IPS DF 4.7 (cell line): ENCODE measurements at regions not wholly inside any gene's neighbourhood (a gene's known extent, or its start where the extent isn't known, plus 50 kb on each side); places are given as distances from the start of the nearest gene placed in this dataset.

Experiments
- DNase-seq: peaks from one replicate; pipeline ENCODE4 v3.0.0-alpha.2; 2013; ENCODE audit warnings: low spot score; ENCODE audit errors: extremely low read depth

DNA sequence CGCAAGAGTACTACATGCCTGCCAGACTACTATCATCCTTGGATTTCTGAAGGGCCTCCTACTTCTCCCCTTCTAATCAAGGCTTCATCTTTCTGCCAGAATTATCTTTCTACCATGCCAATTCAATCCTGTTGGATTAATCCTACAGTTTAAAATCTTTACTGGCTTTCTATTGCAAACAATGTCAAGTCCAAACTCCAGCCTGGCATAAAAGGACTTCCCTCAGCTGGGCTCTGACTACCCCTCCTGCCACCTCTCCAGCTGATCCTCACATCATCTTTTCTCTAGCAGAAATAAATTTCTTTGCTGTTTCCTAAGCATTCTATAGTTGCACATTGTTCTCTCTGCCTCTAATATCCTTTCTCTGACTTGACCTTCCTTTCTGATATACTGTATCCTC, 119.7 kb upstream of the RAD23B start:
- DNase-seq, result no peak

GRCh38 chr9:107169796-107170195, 113.3 kb upstream of the RAD23B start:
- no peak for DNase-seq

GRCh38 chr9:107170801-107171200, 112.3 kb upstream of the RAD23B start:
- no peak for DNase-seq

GRCh38 chr9:107172160-107172978, 110.7 kb upstream of the RAD23B start:
- DNase-seq, result peak; percentile 72

- no peak for DNase-seq
Observed at GRCh38 chr9:107172979-107173347, 110.1 kb upstream of the RAD23B start.

- DNase-seq, result no peak
Observed at GRCh38 chr9:107173422-107174180, 109.5 kb upstream of the RAD23B start.

DNA sequence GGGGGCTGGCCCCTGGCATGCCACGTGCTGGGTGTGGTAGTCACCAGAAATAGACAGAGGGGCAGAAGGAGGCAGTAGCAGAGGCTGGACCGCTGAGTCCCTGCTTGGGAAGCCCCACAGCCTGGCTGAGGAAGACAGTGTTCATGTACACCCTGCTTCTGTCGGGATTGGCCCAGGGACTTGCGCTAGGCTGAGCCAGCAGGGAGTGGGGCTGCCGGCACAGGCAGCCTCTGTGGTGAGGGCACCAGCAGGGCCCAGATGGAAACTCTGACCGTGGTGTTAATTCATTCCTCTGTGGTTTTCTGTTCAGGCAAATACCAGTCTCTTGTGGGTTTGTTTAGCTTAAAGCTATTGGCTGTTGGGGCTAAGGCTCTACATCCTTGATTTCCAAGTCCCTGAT, 108.6 kb upstream of the RAD23B start:
- no peak for DNase-seq

GRCh38 chr9:107175041-107175440, 108.0 kb upstream of the RAD23B start:
- no peak for DNase-seq

DNA sequence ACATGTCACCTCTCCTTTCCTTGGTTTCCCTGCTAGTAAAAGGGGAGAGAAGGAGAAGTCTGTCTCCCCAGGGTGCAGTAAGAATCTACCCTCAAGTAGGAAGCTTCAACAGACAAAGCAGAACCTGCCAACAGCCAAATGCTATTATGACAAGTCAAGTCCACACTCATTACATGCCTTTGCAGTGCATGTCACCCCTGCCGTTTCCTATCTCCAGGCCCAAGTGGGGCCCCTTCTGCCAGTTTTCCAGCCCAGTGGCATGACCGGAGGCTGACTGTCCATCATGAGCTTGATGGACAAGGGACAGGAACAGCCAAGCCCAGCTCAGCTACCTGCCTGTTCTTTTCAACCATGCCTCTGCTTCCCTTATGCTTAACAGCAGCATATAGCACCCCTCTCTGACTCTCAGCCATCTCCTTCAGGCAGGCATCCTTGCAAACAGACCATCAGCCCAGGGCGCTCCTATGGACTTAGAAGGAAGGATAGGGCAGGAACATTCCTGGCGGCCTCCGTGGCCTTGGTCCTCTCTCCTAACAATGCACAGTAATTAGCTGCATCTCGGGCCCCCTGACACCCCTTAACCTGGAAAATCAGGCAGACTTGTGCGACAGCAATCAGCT, 107.2 kb upstream of the RAD23B start:
- no peak for DNase-seq

DNA sequence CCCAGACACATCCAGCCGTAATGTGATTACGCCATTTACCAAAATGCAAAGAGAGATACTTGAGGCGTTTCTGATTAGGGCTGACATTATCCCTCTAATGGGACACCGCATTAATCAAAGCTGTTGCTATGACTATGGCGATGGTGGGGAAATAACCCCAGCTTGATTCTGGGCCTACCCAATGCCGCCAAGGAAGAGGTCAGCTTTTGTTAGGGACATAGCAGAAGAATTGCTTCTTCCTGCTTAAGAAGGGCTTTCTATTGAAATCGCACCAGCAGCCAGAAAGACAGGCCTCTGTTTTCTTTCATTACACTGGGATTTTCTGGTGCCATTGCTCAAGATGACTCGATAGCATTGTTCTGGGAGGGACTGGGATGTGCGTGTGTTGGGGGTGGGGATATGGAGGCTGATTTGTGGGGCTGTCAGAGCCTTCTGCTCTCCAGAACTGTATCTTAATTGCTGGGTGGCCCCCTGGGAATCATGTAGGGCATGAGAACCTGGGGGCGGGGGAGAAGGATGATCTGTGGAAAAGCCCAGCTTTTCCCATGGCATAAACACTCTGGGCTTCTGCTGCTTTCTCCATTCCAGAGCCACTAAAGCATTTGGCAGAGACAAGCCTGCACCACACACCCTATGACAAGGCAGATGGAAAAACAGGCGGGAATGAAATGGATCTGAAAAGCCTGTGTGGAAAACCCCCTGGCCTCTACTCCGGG, 106.5 kb upstream of the RAD23B start:
- DNase-seq, result no peak

DNA sequence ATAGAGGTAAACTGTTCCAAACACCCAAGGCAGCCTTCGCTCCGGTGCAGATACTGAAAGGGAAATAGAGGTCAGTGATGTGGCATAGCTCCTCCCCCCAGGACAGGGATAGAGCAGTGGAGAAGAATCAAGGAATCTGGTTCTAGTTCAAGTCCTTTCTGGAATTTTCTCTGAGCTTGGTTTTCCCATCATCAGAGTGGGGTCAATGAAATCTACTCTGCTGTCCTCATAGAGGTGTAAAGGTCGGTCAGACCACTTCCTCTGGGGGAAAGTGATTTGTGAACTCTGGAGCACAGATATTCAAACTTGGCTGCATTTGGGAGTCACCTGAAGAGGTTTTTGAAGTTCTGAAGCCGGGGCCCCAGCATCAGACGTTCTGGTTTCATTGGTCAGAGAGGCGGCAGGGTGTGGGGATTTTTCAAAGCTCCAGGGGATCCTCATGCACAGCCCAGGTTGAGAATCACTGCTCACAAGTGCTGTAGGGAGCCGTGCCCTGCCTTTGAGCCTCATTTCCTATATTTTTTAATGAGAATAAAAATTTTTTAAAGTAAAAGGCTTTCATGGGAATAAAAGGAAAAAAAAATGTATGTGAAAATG, 105.7 kb upstream of the RAD23B start:
- no peak for DNase-seq

DNA sequence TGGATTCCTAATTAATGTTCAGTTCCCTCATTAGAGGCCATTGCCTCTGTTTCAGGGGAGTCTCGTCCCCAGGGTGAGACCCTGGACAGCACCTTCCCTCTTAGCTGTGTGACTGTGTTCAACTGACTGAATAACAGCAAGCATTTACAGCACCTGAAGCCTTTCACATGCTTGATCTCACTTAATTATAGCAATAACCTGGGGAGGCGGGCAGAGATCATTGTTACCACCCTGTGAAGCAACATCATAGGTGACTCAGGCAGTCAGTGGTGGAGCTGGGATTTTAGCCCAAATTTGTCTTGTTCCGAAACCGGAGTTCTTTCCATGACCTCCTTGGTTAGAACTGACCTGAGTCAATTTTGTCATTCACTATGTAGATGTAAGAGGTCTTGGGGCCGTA, 105.2 kb upstream of the RAD23B start:
- no peak for DNase-seq

DNA sequence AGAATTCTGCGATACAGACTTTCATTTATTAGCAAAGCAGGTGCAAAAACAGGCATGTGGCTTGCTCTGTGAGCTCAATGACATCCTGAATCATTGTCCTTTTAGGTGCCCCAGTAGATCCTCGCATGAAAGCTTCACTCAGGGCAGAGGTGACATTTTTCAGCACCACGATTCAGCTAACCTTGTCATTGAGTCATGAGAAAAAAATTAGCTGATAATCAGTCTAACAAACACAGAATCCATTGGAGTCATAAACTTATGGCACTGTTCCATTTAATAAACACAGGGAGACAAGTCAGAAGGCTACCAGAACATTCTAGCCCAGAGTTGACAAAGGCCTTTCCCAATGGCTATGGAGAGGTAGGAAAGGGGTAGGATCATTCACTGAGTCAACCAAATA, 104.8 kb upstream of the RAD23B start:
- no peak for DNase-seq

GRCh38 chr9:107180206-107180605, 102.9 kb upstream of the RAD23B start:
- DNase-seq, result no peak

DNA sequence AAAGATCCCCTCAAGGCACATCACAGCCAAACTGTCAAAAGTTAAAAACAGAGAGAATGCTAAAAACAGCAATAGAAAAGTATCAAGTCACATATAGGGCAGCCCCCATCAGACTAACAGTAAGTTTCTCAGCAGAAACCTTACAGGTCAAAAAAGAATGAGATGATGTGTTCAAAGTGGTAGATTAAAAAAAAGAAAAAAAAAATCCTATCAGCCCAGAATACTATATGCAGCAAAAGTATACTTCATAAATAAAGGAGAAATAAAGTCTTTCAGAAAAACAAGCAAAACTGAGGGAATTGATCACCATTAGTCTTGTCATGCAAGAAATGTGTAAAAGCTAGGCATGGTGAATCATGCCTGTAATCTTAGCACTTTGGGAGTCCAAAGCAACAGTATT, 99.9 kb upstream of the RAD23B start:
- no peak for DNase-seq

GRCh38 chr9:107188376-107188775, 94.7 kb upstream of the RAD23B start:
- no peak for DNase-seq

DNA sequence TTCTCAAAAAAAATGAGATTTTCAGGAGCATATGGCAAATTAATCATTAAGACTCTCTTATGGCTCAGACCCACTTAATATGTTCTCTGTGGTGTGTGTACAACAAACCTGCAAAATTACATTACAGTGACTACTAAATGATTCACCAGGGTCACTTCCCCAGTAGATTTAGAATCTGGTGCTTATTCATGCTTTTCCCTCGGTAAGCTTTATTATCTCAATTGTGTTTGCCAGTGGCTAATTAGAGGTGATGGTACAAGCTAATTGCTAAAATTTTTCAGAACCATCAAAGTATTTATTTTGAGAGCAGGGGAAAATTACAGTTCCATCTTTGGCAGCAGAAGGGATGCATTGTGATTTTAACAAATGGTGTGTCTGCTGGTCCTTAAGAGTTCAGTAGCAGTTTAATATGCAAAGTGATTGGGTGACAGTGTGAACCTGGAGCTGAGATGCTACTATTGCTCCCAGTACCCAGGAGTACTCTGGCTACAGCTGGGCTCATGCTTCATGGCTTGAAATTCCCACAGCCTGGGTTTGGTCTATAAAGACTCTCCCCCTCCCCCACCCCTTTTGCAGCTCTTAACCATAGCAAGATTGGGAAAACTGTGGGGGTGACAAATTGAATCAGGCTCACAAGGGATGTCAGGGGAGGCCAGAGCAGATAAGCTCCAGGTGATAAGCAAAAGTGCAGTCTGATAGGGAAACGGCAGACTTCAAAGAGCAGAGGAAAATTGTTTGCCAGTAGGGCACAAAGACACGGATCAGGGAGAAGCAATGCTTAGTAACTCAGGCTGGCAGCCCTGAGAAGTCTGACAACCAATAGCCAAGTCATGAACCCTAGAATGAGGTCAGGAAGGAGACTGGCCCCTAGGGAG, 92.8 kb upstream of the RAD23B start:
- no peak for DNase-seq

- DNase-seq, result no peak
Observed at GRCh38 chr9:107190936-107191290, 92.2 kb upstream of the RAD23B start.

DNA sequence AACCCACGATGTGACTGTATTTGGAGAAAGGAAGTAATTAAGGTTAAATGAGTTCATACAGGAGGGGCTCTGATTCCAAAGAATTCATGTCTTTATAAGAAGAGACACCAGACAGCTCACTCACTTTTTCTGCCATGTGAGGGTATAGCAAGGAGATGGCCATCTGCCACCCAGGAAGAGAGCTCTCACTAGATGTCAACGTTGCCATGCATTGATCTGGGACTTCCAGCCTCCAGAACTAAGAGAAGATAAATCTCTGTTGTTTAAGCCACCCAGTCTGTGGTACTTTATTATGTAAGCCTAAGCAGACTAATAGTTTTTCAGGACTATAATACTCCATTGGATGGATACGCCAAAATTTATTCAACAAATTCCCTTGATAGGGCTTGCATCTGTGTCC, 89.8 kb upstream of the RAD23B start:
- no peak for DNase-seq

GRCh38 chr9:107198718-107199117, 84.4 kb upstream of the RAD23B start:
- no peak for DNase-seq

GRCh38 chr9:107208121-107208520, 75.0 kb upstream of the RAD23B start:
- no peak for DNase-seq
